HEK293 (cell line): ENCODE measurements at regions not wholly inside any gene's neighbourhood (a gene's known extent, or its start where the extent isn't known, plus 50 kb on each side); places are given as distances from the start of the nearest gene placed in this dataset.

Experiments used
- AEBP2 ChIP-seq: fragments of 450-650 bp; formaldehyde crosslinking; IDR thresholded peaks from 2 replicates; pipeline ENCODE4 v1.5.1; 2016; ENCODE audit warnings: missing biosample characterization, missing genetic modification characterization, borderline replicate concordance
- CTCF ChIP-seq: fragments of 450-650 bp; formaldehyde crosslinking; IDR thresholded peaks from 2 replicates; pipeline ENCODE4 v1.5.1; 2016; ENCODE audit warnings: missing biosample characterization, missing genetic modification characterization
- EGR2 ChIP-seq: fragments of 450-650 bp; formaldehyde crosslinking; IDR thresholded peaks from 2 replicates; pipeline ENCODE4 v1.5.1; 2016; ENCODE audit warnings: low read depth, missing biosample characterization, missing genetic modification characterization
- ELK4 ChIP-seq: IDR thresholded peaks from 2 replicates; pipeline ENCODE4 v1.6.1; 2011; ENCODE audit warnings: mild to moderate bottlenecking, low read depth, low read length, borderline replicate concordance
- INSM2 ChIP-seq: fragments of 450-650 bp; formaldehyde crosslinking; IDR thresholded peaks from 2 replicates; pipeline ENCODE4 v1.5.1; 2016; ENCODE audit warnings: missing biosample characterization, missing genetic modification characterization
- PRDM6 ChIP-seq: fragments of 450-650 bp; formaldehyde crosslinking; IDR thresholded peaks from 2 replicates; pipeline ENCODE4 v1.5.1; 2017; ENCODE audit warnings: missing biosample characterization, missing genetic modification characterization
- RBAK ChIP-seq: fragments of 450-650 bp; formaldehyde crosslinking; IDR thresholded peaks from 2 replicates; pipeline ENCODE4 v1.5.1; 2016; ENCODE audit warnings: missing biosample characterization, missing genetic modification characterization
- REST ChIP-seq: fragments of 450-650 bp; formaldehyde crosslinking; IDR thresholded peaks from 2 replicates; pipeline ENCODE4 v1.5.1; 2016; ENCODE audit warnings: missing biosample characterization, missing genetic modification characterization
- YY1 ChIP-seq: fragments of 450-650 bp; formaldehyde crosslinking; IDR thresholded peaks from 2 replicates; pipeline ENCODE4 v1.5.1; 2018; ENCODE audit warnings: missing biosample characterization, missing genetic modification characterization
- ZNF138 ChIP-seq: fragments of 450-650 bp; formaldehyde crosslinking; IDR thresholded peaks from 2 replicates; pipeline ENCODE4 v1.5.1; 2016; ENCODE audit warnings: missing biosample characterization, missing genetic modification characterization, borderline replicate concordance
- ZNF274 ChIP-seq, 2 experiments: fragments of 200-500 bp in 1 of 2; fragments of 450-650 bp in 1 of 2; sonication (Bioruptor generic) in 1 of 2; formaldehyde crosslinking in 1 of 2; IDR thresholded peaks; 2 replicates each; pipeline versions ENCODE4 v1.5.1 to v1.6.1; 2014 to 2016; ENCODE audit warnings: borderline replicate concordance in 1 of 2, inconsistent platforms in 1 of 2, low read length in 1 of 2, missing biosample characterization in 1 of 2, missing genetic modification characterization in 1 of 2
- ZNF324 ChIP-seq: fragments of 450-650 bp; formaldehyde crosslinking; IDR thresholded peaks from 2 replicates; pipeline ENCODE4 v1.5.1; 2016; ENCODE audit warnings: missing biosample characterization, missing genetic modification characterization
- ZNF639 ChIP-seq: fragments of 450-650 bp; formaldehyde crosslinking; IDR thresholded peaks from 2 replicates; pipeline ENCODE4 v1.5.1; 2016; ENCODE audit warnings: missing biosample characterization, missing genetic modification characterization
- ZNF645 ChIP-seq: fragments of 450-650 bp; formaldehyde crosslinking; IDR thresholded peaks from 2 replicates; pipeline ENCODE4; 2016; ENCODE audit warnings: missing biosample characterization, missing genetic modification characterization

GRCh38 chr10:58079461-58079860 lies 188.2 kb downstream of the IPMK start:
- no peak for TF ChIP-seq ZNF639 (tag by site-specific recombination)
- TF ChIP-seq CTCF (tag by site-specific recombination): no peak
- TF ChIP-seq REST (tag by site-specific recombination): no peak
- no peak for TF ChIP-seq AEBP2
- TF ChIP-seq ZNF324 (tag by site-specific recombination): no peak
- TF ChIP-seq ZNF274 (IDR thresholded peaks at IDR 0.05; ENCODE audit: low read length): no peak
- no peak for TF ChIP-seq ZNF274 (tag by site-specific recombination; IDR thresholded peaks at IDR 0.05; ENCODE audit: borderline replicate concordance)
- no peak for TF ChIP-seq YY1 (tag by site-specific recombination)
- TF ChIP-seq ZNF138 (tag by site-specific recombination): no peak
- TF ChIP-seq ZNF645: no peak
- no peak for TF ChIP-seq RBAK
- TF ChIP-seq EGR2 (tag by site-specific recombination): no peak
- TF ChIP-seq PRDM6 (tag by site-specific recombination): no peak
- no peak for TF ChIP-seq ELK4
- no peak for TF ChIP-seq INSM2 (tag by site-specific recombination)
